Neural cell (in vitro differentiated cells): ENCODE measurements at regions not wholly inside any gene's neighbourhood (a gene's known extent, or its start where the extent isn't known, plus 50 kb on each side); places are given as distances from the start of the nearest gene placed in this dataset.

Source experiments
- H2AFZ ChIP-seq: fragments of 200-600, 300-800 bp; sonication (generic), shearing (Covaris generic); 2 replicates; pipeline ENCODE4 v1.6.0; 2014; ENCODE audit warnings: low read depth, mild to moderate bottlenecking, antibody characterized with exemption, low read length, moderate library complexity
- H3F3A ChIP-seq: fragments of 200-600 bp; shearing (Covaris generic); 2 replicates; pipeline ENCODE4 v1.6.1; 2016; ENCODE audit warnings: mild to moderate bottlenecking, moderate library complexity, mixed read lengths, antibody characterized with exemption, low read length; ENCODE audit not compliant: insufficient read depth, poor library complexity, severe bottlenecking
- H3K27ac ChIP-seq: fragments of 200-600, 300-800 bp; sonication (generic), shearing (Covaris generic); 2 replicates; pipeline ENCODE4 v1.5.1; 2014; ENCODE audit warnings: mild to moderate bottlenecking, low read length, moderate library complexity
- H3K27me3 ChIP-seq: fragments of 300-800, 200-600 bp; sonication (generic), shearing (Covaris generic); 2 replicates; pipeline ENCODE4 v1.6.0; 2014; ENCODE audit warnings: mild to moderate bottlenecking, low read depth, low read length, moderate library complexity; ENCODE audit not compliant: insufficient read depth
- H3K36me3 ChIP-seq: fragments of 300-800, 200-600 bp; sonication (generic), shearing (Covaris generic); 2 replicates; pipeline ENCODE4 v1.5.1; 2014; ENCODE audit warnings: mild to moderate bottlenecking, antibody characterized with exemption, low read length, moderate library complexity; ENCODE audit not compliant: insufficient read depth
- H3K4me2 ChIP-seq: fragments of 300-800, 200-600 bp; sonication (generic), shearing (Covaris generic); 2 replicates; pipeline ENCODE4 v1.6.0; 2014; ENCODE audit warnings: mild to moderate bottlenecking, low read length
- H3K4me3 ChIP-seq: fragments of 300-800, 200-600 bp; sonication (generic), shearing (Covaris generic); 2 replicates; pipeline ENCODE4 v1.5.1; 2014; ENCODE audit warnings: mild to moderate bottlenecking, low read length, moderate library complexity
- H3K79me2 ChIP-seq: fragments of 200-600 bp; shearing (Covaris generic); replicated peaks from 2 replicates; pipeline ENCODE4 v1.6.0; 2014; ENCODE audit warnings: mild to moderate bottlenecking, low read length, moderate library complexity; ENCODE audit not compliant: insufficient read depth
- H3K9ac ChIP-seq: fragments of 300-800, 200-600 bp; sonication (generic), shearing (Covaris generic); 2 replicates; pipeline ENCODE4 v1.6.1; 2016; ENCODE audit warnings: mild to moderate bottlenecking, low read length, mixed read lengths
- H3K9me2 ChIP-seq: fragments of 200-600 bp; shearing (Covaris generic); 2 replicates; pipeline ENCODE4 v1.6.1; 2016; ENCODE audit warnings: mild to moderate bottlenecking, low read length, mixed read lengths; ENCODE audit not compliant: insufficient read depth
- H3K9me3 ChIP-seq: fragments of 200-600, 300-800 bp; sonication (generic), shearing (Covaris generic); 2 replicates; pipeline ENCODE4 v1.6.1; 2016; ENCODE audit warnings: mild to moderate bottlenecking, mixed run types, low read length, moderate library complexity, mixed read lengths
- H4K20me1 ChIP-seq: fragments of 200-600 bp; shearing (Covaris generic); 2 replicates; pipeline ENCODE4 v1.6.1; 2016; ENCODE audit warnings: mild to moderate bottlenecking, mixed run types; ENCODE audit not compliant: insufficient read depth
- EP300 ChIP-seq: fragments of 450-650 bp; conservative IDR thresholded peaks from 2 replicates; pipeline ENCODE4 v1.6.1; 2014; ENCODE audit warnings: antibody characterized with exemption, mild to moderate bottlenecking, moderate library complexity; ENCODE audit not compliant: poor library complexity, severe bottlenecking
- EZH2 ChIP-seq: fragments of 200-600, 300-800 bp; shearing (Covaris generic), sonication (generic); IDR thresholded peaks from 2 replicates; pipeline ENCODE4 v1.6.1; 2014; ENCODE audit warnings: antibody characterized with exemption, low read length, borderline replicate concordance, mild to moderate bottlenecking; ENCODE audit not compliant: insufficient read depth, poor library complexity, severe bottlenecking
- MXI1 ChIP-seq: fragments of 450-650 bp; conservative IDR thresholded peaks from 2 replicates; pipeline ENCODE4 v1.6.1; 2014; ENCODE audit warnings: antibody characterized with exemption, mild to moderate bottlenecking; ENCODE audit not compliant: poor library complexity, severe bottlenecking
- POLR2AphosphoS5 ChIP-seq: IDR thresholded peaks from 2 replicates; pipeline ENCODE4 v1.6.1; 2012
- RAD21 ChIP-seq: fragments of 450-650 bp; conservative IDR thresholded peaks from 2 replicates; pipeline ENCODE4 v1.6.1; 2014; ENCODE audit warnings: antibody characterized with exemption, mild to moderate bottlenecking, moderate library complexity
- SMC3 ChIP-seq: fragments of 450-650 bp; conservative IDR thresholded peaks from 2 replicates; pipeline ENCODE4 v1.6.1; 2014; ENCODE audit warnings: antibody characterized with exemption, mild to moderate bottlenecking, moderate library complexity; ENCODE audit not compliant: poor library complexity
- TAF1 ChIP-seq: IDR thresholded peaks from 2 replicates; pipeline ENCODE4 v1.6.1; 2012; ENCODE audit warnings: low read depth
- TF ChIP-seq, protein P1 (sequence below): IDR thresholded peaks from 2 replicates; pipeline ENCODE4 v1.6.1; 2012; ENCODE audit warnings: borderline replicate concordance
- TF ChIP-seq, protein P2 (sequence below): fragments of 450-650 bp; IDR thresholded peaks from 2 replicates; pipeline ENCODE4 v1.5.1; 2014; ENCODE audit warnings: antibody characterized with exemption, mild to moderate bottlenecking, moderate library complexity; ENCODE audit not compliant: poor library complexity, severe bottlenecking

DNA sequence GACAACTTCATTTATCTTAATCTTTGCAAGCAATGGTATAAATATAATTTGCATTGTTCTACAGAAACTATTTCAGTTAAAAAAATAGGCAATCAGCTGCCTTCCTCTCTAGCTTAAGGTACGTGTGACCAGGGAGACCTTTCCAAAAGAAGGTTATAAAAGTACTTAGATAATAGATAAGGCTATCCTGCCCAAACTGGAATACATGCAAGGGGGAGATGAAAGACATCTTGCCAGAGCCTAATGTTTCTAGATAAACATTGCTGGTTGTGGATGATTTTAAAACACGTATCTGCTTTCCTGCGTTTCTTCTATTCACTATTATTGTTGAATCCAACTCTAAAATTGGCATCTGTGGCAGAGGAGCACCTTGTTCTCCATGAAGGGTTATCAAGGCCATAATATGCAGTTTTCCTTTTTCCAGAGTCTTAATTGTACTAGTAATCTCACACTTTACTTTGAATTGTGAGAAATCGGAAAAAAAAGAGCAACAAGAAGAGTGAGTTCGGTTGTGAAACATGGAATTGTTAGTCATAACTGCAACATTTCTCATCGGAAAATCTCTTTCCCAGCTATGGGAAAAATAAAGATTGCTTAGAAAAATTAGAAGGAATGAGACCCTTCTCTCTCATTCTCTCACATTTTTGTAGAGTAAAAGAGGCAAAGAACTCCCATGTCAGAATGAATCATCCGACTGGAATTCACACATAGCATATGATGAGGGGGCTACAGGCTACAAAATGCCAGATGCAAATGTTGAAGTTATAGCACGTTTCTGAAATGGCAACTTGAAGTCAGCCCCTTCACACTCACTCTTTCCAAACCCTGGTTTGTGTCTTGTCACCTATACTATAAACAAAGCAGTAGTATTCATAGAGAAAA, 936.1 kb upstream of the NR2F2 start:
- Histone ChIP-seq H3K79me2 (no peaks in the 10 kb centered on the region), H3K27ac (no peak overlapping the region), H3K9me2 (no peaks in the 10 kb centered on the region), H3F3A (no peaks in the 10 kb centered on the region), H3K9me3 (no peaks in the 10 kb centered on the region), H3K9ac (no peak overlapping the region), H2AFZ (no peak overlapping the region), H3K4me3 (no peak overlapping the region), H3K27me3 (no peaks in the 10 kb centered on the region), H3K4me2 (no peak overlapping the region), H3K36me3 (no peaks in the 10 kb centered on the region), H4K20me1 (no peaks in the 10 kb centered on the region)
- TF ChIP-seq MXI1 (no peak), EZH2 (no peak), POLR2AphosphoS5 (no peak), SMC3 (no peak), TAF1 (no peak), EP300 (no peak), RAD21 (no peak)
- TF ChIP-seq, protein P1, sequence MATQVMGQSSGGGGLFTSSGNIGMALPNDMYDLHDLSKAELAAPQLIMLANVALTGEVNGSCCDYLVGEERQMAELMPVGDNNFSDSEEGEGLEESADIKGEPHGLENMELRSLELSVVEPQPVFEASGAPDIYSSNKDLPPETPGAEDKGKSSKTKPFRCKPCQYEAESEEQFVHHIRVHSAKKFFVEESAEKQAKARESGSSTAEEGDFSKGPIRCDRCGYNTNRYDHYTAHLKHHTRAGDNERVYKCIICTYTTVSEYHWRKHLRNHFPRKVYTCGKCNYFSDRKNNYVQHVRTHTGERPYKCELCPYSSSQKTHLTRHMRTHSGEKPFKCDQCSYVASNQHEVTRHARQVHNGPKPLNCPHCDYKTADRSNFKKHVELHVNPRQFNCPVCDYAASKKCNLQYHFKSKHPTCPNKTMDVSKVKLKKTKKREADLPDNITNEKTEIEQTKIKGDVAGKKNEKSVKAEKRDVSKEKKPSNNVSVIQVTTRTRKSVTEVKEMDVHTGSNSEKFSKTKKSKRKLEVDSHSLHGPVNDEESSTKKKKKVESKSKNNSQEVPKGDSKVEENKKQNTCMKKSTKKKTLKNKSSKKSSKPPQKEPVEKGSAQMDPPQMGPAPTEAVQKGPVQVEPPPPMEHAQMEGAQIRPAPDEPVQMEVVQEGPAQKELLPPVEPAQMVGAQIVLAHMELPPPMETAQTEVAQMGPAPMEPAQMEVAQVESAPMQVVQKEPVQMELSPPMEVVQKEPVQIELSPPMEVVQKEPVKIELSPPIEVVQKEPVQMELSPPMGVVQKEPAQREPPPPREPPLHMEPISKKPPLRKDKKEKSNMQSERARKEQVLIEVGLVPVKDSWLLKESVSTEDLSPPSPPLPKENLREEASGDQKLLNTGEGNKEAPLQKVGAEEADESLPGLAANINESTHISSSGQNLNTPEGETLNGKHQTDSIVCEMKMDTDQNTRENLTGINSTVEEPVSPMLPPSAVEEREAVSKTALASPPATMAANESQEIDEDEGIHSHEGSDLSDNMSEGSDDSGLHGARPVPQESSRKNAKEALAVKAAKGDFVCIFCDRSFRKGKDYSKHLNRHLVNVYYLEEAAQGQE: no peak
- TF ChIP-seq, protein P2, sequence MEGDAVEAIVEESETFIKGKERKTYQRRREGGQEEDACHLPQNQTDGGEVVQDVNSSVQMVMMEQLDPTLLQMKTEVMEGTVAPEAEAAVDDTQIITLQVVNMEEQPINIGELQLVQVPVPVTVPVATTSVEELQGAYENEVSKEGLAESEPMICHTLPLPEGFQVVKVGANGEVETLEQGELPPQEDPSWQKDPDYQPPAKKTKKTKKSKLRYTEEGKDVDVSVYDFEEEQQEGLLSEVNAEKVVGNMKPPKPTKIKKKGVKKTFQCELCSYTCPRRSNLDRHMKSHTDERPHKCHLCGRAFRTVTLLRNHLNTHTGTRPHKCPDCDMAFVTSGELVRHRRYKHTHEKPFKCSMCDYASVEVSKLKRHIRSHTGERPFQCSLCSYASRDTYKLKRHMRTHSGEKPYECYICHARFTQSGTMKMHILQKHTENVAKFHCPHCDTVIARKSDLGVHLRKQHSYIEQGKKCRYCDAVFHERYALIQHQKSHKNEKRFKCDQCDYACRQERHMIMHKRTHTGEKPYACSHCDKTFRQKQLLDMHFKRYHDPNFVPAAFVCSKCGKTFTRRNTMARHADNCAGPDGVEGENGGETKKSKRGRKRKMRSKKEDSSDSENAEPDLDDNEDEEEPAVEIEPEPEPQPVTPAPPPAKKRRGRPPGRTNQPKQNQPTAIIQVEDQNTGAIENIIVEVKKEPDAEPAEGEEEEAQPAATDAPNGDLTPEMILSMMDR: no peak

DNA sequence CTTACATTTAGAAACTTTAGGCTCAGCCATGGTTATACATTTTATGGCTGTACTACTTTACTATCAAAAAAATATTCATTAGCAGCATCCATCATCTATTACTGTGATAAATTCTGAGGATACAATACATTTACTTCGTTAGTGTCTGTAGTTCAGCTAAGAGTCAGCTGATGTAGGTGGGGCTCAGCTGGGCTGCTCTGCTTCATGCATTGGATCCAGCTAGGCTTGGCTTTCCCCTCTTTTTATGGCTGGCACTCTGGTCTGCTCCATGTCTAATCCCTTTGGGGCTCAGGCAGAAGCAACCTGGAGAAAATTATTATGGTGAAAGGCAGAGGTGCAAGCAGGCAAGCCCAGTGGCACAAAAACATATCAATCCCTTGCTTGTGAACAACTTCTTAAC, 930.1 kb upstream of the NR2F2 start:
- no peak overlapping the region for H3K4me2 ChIP-seq
- H3K79me2 ChIP-seq: no peaks in the 10 kb centered on the region
- H3K4me3 ChIP-seq: no peak overlapping the region
- no peaks in the 10 kb centered on the region for H3K9me3 ChIP-seq
- no peaks in the 10 kb centered on the region for H3K9me2 ChIP-seq
- no peaks in the 10 kb centered on the region for H3K27me3 ChIP-seq
- TF ChIP-seq RAD21 (no peak), POLR2AphosphoS5 (no peak), MXI1 (no peak), EZH2 (no peak), SMC3 (no peak), EP300 (no peak), TAF1 (no peak)
- TF ChIP-seq, protein P2: no peak
- TF ChIP-seq, protein P1: no peak
- H4K20me1 ChIP-seq: no peaks in the 10 kb centered on the region
- no peak overlapping the region for H3K9ac ChIP-seq
- no peaks in the 10 kb centered on the region for H3K36me3 ChIP-seq
- H3K27ac ChIP-seq: no peak overlapping the region
- H3F3A ChIP-seq: no peaks in the 10 kb centered on the region
- no peak overlapping the region for H2AFZ ChIP-seq
